Mesothelial cell of epicardium (in vitro differentiated cells): ENCODE measurements at regions not wholly inside any gene's neighbourhood (a gene's known extent, or its start where the extent isn't known, plus 50 kb on each side); places are given as distances from the start of the nearest gene placed in this dataset.

Experiments
- DNase-seq, 2 experiments: peaks; one replicate each; pipeline ENCODE4 v3.0.0; 2021; ENCODE audit warnings: low spot score in 2 of 2; ENCODE audit not compliant: unreplicated experiment in 2 of 2
- H3K27ac Mint-ChIP-seq: 2 replicates; pipeline ENCODE4 v1.8.0; 2021; ENCODE audit warnings: mixed read lengths
- H3K27me3 Mint-ChIP-seq: 2 replicates; pipeline ENCODE4 v1.8.0; 2021; ENCODE audit warnings: low read depth, mixed read lengths
- H3K36me3 Mint-ChIP-seq: 2 replicates; pipeline ENCODE4 v1.8.0; 2021; ENCODE audit warnings: mixed read lengths
- H3K4me1 Mint-ChIP-seq: 2 replicates; pipeline ENCODE4 v1.8.0; 2021; ENCODE audit warnings: mixed read lengths
- H3K4me3 Mint-ChIP-seq: 2 replicates; pipeline ENCODE4 v1.8.0; 2021; ENCODE audit warnings: mild to moderate bottlenecking, moderate library complexity, mixed read lengths
- H3K9me3 Mint-ChIP-seq: 2 replicates; pipeline ENCODE4 v1.8.0; 2021; ENCODE audit warnings: mixed read lengths
- TF ChIP-seq, protein P1 (sequence below): fragments of 200-600 bp; sonication (generic); IDR thresholded peaks from one replicate; pipeline ENCODE4 v1.5.0; 2021; ENCODE audit warnings: antibody characterized with exemption; ENCODE audit not compliant: unreplicated experiment

- TF ChIP-seq, protein P1, sequence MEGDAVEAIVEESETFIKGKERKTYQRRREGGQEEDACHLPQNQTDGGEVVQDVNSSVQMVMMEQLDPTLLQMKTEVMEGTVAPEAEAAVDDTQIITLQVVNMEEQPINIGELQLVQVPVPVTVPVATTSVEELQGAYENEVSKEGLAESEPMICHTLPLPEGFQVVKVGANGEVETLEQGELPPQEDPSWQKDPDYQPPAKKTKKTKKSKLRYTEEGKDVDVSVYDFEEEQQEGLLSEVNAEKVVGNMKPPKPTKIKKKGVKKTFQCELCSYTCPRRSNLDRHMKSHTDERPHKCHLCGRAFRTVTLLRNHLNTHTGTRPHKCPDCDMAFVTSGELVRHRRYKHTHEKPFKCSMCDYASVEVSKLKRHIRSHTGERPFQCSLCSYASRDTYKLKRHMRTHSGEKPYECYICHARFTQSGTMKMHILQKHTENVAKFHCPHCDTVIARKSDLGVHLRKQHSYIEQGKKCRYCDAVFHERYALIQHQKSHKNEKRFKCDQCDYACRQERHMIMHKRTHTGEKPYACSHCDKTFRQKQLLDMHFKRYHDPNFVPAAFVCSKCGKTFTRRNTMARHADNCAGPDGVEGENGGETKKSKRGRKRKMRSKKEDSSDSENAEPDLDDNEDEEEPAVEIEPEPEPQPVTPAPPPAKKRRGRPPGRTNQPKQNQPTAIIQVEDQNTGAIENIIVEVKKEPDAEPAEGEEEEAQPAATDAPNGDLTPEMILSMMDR: no peak
- Mint-ChIP-seq H3K36me3 (no peaks in the 10 kb centered on the region), H3K9me3 (no peaks in the 10 kb centered on the region), H3K4me3 (no peak overlapping the region), H3K4me1 (no peaks in the 10 kb centered on the region), H3K27ac (no peak overlapping the region), H3K27me3 (peaks cover 10% of the 10 kb centered on the region)
- no peak for DNase-seq
Observed at GRCh38 chr3:116974702-116975101, 265.1 kb downstream of the TUSC7 start.

- TF ChIP-seq, protein P1: no peak
- no peaks in the 10 kb centered on the region for H3K9me3 Mint-ChIP-seq
- DNase-seq: no peak
- no peaks in the 10 kb centered on the region for H3K36me3 Mint-ChIP-seq
- H3K27me3 Mint-ChIP-seq: peaks cover 10% of the 10 kb centered on the region
- no peak overlapping the region for H3K4me3 Mint-ChIP-seq
- no peaks in the 10 kb centered on the region for H3K4me1 Mint-ChIP-seq
- no peak overlapping the region for H3K27ac Mint-ChIP-seq
Observed at GRCh38 chr3:116977441-116977840, 267.9 kb downstream of the TUSC7 start.

GRCh38 chr3:116980099-116980498 lies 270.5 kb downstream of the TUSC7 start:
- peaks cover 1% of the 10 kb centered on the region for H3K9me3 Mint-ChIP-seq
- H3K4me1 Mint-ChIP-seq: no peaks in the 10 kb centered on the region
- TF ChIP-seq, protein P1: no peak
- H3K36me3 Mint-ChIP-seq: no peaks in the 10 kb centered on the region
- no peak for DNase-seq
- no peak overlapping the region for H3K4me3 Mint-ChIP-seq
- H3K27me3 Mint-ChIP-seq: peaks cover 5% of the 10 kb centered on the region
- no peak overlapping the region for H3K27ac Mint-ChIP-seq

DNA sequence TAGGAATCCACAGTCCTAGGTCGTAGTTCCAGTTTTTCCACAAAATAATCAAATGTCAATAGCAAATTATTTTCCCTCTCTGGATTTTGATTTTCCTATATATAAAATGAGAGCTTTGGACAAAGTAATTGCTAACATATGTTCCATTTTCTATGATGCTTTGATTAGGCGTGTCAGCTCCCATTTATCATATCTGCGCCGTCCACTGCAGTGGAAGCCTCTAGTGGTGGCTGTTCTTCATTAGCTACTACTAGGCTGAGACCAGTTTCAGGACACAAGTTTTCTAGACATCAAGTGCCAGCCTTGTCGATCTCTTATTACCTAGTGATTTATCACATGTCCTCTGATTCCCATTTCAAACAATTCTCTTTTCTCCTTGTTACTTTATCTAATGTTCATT lies 271.5 kb downstream of the TUSC7 start:
- no peaks in the 10 kb centered on the region for H3K4me1 Mint-ChIP-seq
- H3K36me3 Mint-ChIP-seq: peaks cover 2% of the 10 kb centered on the region
- no peak overlapping the region for H3K4me3 Mint-ChIP-seq
- H3K9me3 Mint-ChIP-seq: peaks cover 6% of the 10 kb centered on the region
- no peak for DNase-seq
- H3K27ac Mint-ChIP-seq: no peak overlapping the region
- peaks cover 3% of the 10 kb centered on the region for H3K27me3 Mint-ChIP-seq
- TF ChIP-seq, protein P1: no peak

DNA sequence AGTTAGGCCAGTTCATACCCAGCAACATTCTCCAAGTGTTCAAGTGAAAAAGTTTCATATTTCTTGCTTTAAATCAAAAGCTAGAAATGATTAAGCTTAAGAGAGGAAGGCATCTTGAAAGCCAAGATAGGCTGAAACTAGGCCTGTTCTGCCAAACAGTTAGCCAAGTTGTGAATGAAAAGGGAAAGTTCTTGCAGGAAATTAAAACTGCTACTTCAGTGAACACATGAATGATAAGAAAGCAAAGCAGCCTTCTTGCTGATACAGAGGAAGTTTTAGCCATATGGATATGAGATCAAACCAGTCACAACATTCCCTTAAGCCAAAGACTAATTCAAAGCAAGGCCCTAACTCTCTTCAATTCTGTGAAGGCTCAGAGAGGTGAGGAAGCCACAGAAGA lies 274.7 kb downstream of the TUSC7 start:
- peaks cover 6% of the 10 kb centered on the region for H3K9me3 Mint-ChIP-seq
- H3K4me3 Mint-ChIP-seq: no peak overlapping the region
- H3K36me3 Mint-ChIP-seq: peaks cover 2% of the 10 kb centered on the region
- no peak for DNase-seq
- no peak overlapping the region for H3K27ac Mint-ChIP-seq
- peaks cover 2% of the 10 kb centered on the region for H3K27me3 Mint-ChIP-seq
- TF ChIP-seq, protein P1: no peak
- H3K4me1 Mint-ChIP-seq: no peaks in the 10 kb centered on the region

GRCh38 chr3:116994351-116994879 lies 284.8 kb downstream of the TUSC7 start:
- no peak for DNase-seq
- Mint-ChIP-seq H3K9me3 (no peaks in the 10 kb centered on the region), H3K4me1 (no peaks in the 10 kb centered on the region), H3K27me3 (peaks cover 3% of the 10 kb centered on the region), H3K27ac (no peak overlapping the region), H3K36me3 (no peaks in the 10 kb centered on the region), H3K4me3 (no peak overlapping the region)
- TF ChIP-seq, protein P1: no peak
